IMR-90 (cell line): ENCODE measurements at regions not wholly inside any gene's neighbourhood (a gene's known extent, or its start where the extent isn't known, plus 50 kb on each side); places are given as distances from the start of the nearest gene placed in this dataset.

Experiments used
- BHLHE40 ChIP-seq: fragments of 150-350 bp; IDR thresholded peaks from 2 replicates; pipeline ENCODE4 v1.6.1; 2016; ENCODE audit warnings: mild to moderate bottlenecking, low read depth, low read length
- CEBPB ChIP-seq: IDR thresholded peaks from 2 replicates; pipeline ENCODE4 v1.6.1; 2012; ENCODE audit warnings: low read depth, low read length, improper control_type of control experiment
- FOS ChIP-seq: fragments of 150-350 bp; IDR thresholded peaks from 2 replicates; pipeline ENCODE4 v1.6.1; 2016; ENCODE audit warnings: low read depth, low read length
- MAZ ChIP-seq: IDR thresholded peaks from 2 replicates; pipeline ENCODE4 v1.6.1; 2012; ENCODE audit warnings: low read depth, mild to moderate bottlenecking, low read length, improper control_type of control experiment, moderate library complexity, borderline replicate concordance
- MXI1 ChIP-seq: IDR thresholded peaks from 2 replicates; pipeline ENCODE4 v1.6.1; 2012; ENCODE audit warnings: low read depth, mild to moderate bottlenecking, low read length, moderate library complexity, borderline replicate concordance
- NFE2L2 ChIP-seq: fragments of 150-350 bp; IDR thresholded peaks from 2 replicates; pipeline ENCODE4 v1.6.1; 2016; ENCODE audit warnings: low read depth, mild to moderate bottlenecking, low read length
- POLR2A ChIP-seq: IDR thresholded peaks from 2 replicates; pipeline ENCODE4 v1.6.1; 2012; ENCODE audit warnings: mild to moderate bottlenecking, low read depth, low read length
- RCOR1 ChIP-seq: IDR thresholded peaks from 2 replicates; pipeline ENCODE4 v1.6.1; 2012; ENCODE audit warnings: mild to moderate bottlenecking, low read length, improper control_type of control experiment; ENCODE audit not compliant: insufficient replicate concordance
- RFX5 ChIP-seq: IDR thresholded peaks from 2 replicates; pipeline ENCODE4 v1.8.0; 2012; ENCODE audit warnings: low read depth, mild to moderate bottlenecking, low read length, moderate library complexity
- SMC3 ChIP-seq: fragments of 150-350 bp; IDR thresholded peaks from 2 replicates; pipeline ENCODE4 v1.6.1; 2016; ENCODE audit warnings: low read depth, mild to moderate bottlenecking, antibody characterized with exemption, low read length, moderate library complexity
- TF ChIP-seq, protein P1 (sequence below): conservative IDR thresholded peaks from 2 replicates; pipeline ENCODE4 v1.5.1; 2012; ENCODE audit warnings: mild to moderate bottlenecking, low read depth, low read length, improper control_type of control experiment
- TF ChIP-seq, protein P2 (sequence below): fragments of 150-350 bp; IDR thresholded peaks from 2 replicates; pipeline ENCODE4 v1.6.1; 2016; ENCODE audit warnings: low read depth, mild to moderate bottlenecking, low read length, moderate library complexity, borderline replicate concordance
- TF ChIP-seq, protein P3 (sequence below): fragments of 150-350 bp; IDR thresholded peaks from 2 replicates; pipeline ENCODE4 v1.6.1; 2017; ENCODE audit warnings: mild to moderate bottlenecking, antibody characterized with exemption, low read length, low read depth

DNA sequence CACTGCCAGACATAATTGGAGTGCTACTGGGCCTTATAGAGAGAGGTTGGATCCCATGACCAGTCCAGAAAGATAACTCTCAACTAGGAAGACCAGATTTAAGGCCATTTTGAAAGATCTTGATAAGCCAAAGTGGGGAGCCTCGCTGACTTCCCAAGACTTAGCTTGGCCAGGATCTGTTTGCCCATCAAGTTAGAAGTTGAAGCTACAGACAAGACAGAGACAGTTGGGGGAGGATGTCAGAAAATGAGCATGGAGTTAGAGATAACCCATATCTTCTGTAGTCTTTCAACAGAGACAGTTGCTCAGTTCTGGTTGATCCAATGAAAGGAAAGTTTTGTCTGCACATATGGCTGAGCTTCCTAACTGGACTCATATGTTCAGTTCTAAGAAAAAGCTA is 267.4 kb downstream of the HS3ST3A1 start:
- TF ChIP-seq FOS = no peak
- TF ChIP-seq POLR2A = no peak
- TF ChIP-seq SMC3 = no peak
- TF ChIP-seq, protein P1, sequence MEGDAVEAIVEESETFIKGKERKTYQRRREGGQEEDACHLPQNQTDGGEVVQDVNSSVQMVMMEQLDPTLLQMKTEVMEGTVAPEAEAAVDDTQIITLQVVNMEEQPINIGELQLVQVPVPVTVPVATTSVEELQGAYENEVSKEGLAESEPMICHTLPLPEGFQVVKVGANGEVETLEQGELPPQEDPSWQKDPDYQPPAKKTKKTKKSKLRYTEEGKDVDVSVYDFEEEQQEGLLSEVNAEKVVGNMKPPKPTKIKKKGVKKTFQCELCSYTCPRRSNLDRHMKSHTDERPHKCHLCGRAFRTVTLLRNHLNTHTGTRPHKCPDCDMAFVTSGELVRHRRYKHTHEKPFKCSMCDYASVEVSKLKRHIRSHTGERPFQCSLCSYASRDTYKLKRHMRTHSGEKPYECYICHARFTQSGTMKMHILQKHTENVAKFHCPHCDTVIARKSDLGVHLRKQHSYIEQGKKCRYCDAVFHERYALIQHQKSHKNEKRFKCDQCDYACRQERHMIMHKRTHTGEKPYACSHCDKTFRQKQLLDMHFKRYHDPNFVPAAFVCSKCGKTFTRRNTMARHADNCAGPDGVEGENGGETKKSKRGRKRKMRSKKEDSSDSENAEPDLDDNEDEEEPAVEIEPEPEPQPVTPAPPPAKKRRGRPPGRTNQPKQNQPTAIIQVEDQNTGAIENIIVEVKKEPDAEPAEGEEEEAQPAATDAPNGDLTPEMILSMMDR = no peak
- no peak for TF ChIP-seq RCOR1
- TF ChIP-seq CEBPB = no peak
- no peak for TF ChIP-seq BHLHE40
- TF ChIP-seq RFX5 = no peak
- no peak for TF ChIP-seq MXI1
- TF ChIP-seq MAZ = no peak
- TF ChIP-seq, protein P2, sequence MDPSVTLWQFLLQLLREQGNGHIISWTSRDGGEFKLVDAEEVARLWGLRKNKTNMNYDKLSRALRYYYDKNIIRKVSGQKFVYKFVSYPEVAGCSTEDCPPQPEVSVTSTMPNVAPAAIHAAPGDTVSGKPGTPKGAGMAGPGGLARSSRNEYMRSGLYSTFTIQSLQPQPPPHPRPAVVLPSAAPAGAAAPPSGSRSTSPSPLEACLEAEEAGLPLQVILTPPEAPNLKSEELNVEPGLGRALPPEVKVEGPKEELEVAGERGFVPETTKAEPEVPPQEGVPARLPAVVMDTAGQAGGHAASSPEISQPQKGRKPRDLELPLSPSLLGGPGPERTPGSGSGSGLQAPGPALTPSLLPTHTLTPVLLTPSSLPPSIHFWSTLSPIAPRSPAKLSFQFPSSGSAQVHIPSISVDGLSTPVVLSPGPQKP = no peak
- TF ChIP-seq NFE2L2 = no peak
- TF ChIP-seq, protein P3, sequence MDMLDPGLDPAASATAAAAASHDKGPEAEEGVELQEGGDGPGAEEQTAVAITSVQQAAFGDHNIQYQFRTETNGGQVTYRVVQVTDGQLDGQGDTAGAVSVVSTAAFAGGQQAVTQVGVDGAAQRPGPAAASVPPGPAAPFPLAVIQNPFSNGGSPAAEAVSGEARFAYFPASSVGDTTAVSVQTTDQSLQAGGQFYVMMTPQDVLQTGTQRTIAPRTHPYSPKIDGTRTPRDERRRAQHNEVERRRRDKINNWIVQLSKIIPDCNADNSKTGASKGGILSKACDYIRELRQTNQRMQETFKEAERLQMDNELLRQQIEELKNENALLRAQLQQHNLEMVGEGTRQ = no peak
